DOHH2 (cell line): ENCODE measurements at regions not wholly inside any gene's neighbourhood (a gene's known extent, or its start where the extent isn't known, plus 50 kb on each side); places are given as distances from the start of the nearest gene placed in this dataset.

Source experiments
- CTCF ChIP-seq: fragments of 200-600 bp; sonication (generic); IDR thresholded peaks from one replicate; pipeline ENCODE4 v1.5.1; 2014; ENCODE audit warnings: antibody characterized with exemption, mild to moderate bottlenecking, low read depth, low read length; ENCODE audit not compliant: poor library complexity, severe bottlenecking
- EZH2phosphoT487 ChIP-seq: fragments of 200-600 bp; sonication (generic); IDR thresholded peaks from 2 replicates; pipeline ENCODE4 v1.6.1; 2017; ENCODE audit warnings: borderline replicate concordance, mild to moderate bottlenecking, antibody characterized with exemption, low read length, moderate library complexity, mixed read lengths

DNA sequence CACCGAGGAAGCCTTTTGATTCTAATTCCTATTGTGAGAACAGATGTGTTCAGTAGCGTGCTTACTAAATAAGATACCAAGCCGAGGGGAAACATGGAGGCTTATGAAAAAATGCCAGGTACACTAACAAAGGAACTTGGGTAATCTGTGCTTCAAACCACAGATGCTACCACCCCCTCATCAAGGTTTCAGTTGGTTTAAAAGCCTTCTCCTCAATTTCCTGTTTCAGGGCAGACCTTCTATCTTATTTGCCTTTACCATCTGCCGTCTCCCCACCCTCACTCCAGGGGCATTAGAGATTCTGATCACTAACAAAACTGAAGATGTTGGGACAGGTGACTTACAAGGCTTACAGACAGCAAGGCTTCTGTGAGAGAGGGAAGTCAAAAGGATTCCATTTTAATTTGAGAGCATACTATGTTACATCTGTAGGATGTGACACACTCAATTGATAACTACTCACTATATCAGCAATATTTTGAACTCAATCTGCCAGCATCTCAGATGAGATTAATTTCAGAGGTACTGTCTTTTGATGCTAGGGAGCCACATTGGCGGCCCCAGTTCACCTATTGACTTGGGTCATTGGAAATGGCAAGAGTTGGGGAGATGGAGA, 60.6 kb upstream of the PLCL2 start:
- TF ChIP-seq CTCF = no peak
- no peak for TF ChIP-seq EZH2phosphoT487
